Osteoblast (primary cell): ENCODE measurements at regions not wholly inside any gene's neighbourhood (a gene's known extent, or its start where the extent isn't known, plus 50 kb on each side); places are given as distances from the start of the nearest gene placed in this dataset.

Experiments used
- DNase-seq: peaks from one replicate; pipeline ENCODE4 v3.0.0; 2011; ENCODE audit warnings: low spot score, mixed read lengths; ENCODE audit not compliant: insufficient read length; ENCODE audit errors: missing footprints
- H2AFZ ChIP-seq: 2 replicates; pipeline ENCODE4 v1.6.0; 2011; ENCODE audit warnings: mild to moderate bottlenecking, low read length
- H3K27ac ChIP-seq: 2 replicates; pipeline ENCODE4 v1.5.1; 2011; ENCODE audit warnings: mild to moderate bottlenecking, low read depth, low read length, moderate library complexity
- H3K27me3 ChIP-seq: 2 replicates; pipeline ENCODE4 v1.6.0; 2012; ENCODE audit warnings: mild to moderate bottlenecking, control low read depth, inconsistent platforms, low read length, moderate library complexity; ENCODE audit not compliant: insufficient read depth
- H3K36me3 ChIP-seq: 2 replicates; pipeline ENCODE4 v1.5.1; 2011; ENCODE audit warnings: mild to moderate bottlenecking, low read length, control low read depth, moderate library complexity; ENCODE audit not compliant: insufficient read depth
- H3K4me1 ChIP-seq: 2 replicates; pipeline ENCODE4 v1.5.1; 2011; ENCODE audit warnings: mild to moderate bottlenecking, low read length, control low read depth, moderate library complexity; ENCODE audit not compliant: insufficient read depth
- H3K4me2 ChIP-seq: 2 replicates; pipeline ENCODE4 v1.6.0; 2011; ENCODE audit warnings: mild to moderate bottlenecking, low read length; ENCODE audit not compliant: insufficient read depth
- H3K4me3 ChIP-seq: fragments of 200-600 bp; sonication (generic); 3 replicates; pipeline ENCODE4 v1.5.1; 2012; ENCODE audit warnings: mild to moderate bottlenecking, low read length, inconsistent platforms; ENCODE audit not compliant: insufficient read depth
- H3K79me2 ChIP-seq: 2 replicates; pipeline ENCODE4 v1.6.0; 2012; ENCODE audit warnings: mild to moderate bottlenecking, low read length, control low read depth, inconsistent platforms; ENCODE audit not compliant: insufficient read depth
- H3K9me3 ChIP-seq: 2 replicates; pipeline ENCODE4 v1.5.1; 2011; ENCODE audit warnings: low read depth, low read length, control low read depth
- H4K20me1 ChIP-seq: 2 replicates; pipeline ENCODE4 v1.6.0; 2012; ENCODE audit warnings: mild to moderate bottlenecking, low read length, control low read depth; ENCODE audit not compliant: insufficient read depth
- CTCF ChIP-seq: IDR thresholded peaks from 2 replicates; pipeline ENCODE4 v1.5.1; 2011; ENCODE audit warnings: mild to moderate bottlenecking, low read depth, low read length, moderate library complexity; ENCODE audit errors: extremely low read depth

GRCh38 chr2:71892423-71892730, 255.3 kb downstream of the CYP26B1 start:
- no peaks in the 10 kb centered on the region for H3K27me3 ChIP-seq
- no peak overlapping the region for H3K27ac ChIP-seq
- no peak for TF ChIP-seq CTCF
- H3K79me2 ChIP-seq = no peaks in the 10 kb centered on the region
- H3K4me3 ChIP-seq = no peak overlapping the region
- H2AFZ ChIP-seq = no peak overlapping the region
- no peak overlapping the region for H3K4me2 ChIP-seq
- no peaks in the 10 kb centered on the region for H3K9me3 ChIP-seq
- H4K20me1 ChIP-seq = no peaks in the 10 kb centered on the region
- no peak for DNase-seq
- peaks cover 25% of the 10 kb centered on the region for H3K4me1 ChIP-seq
- no peaks in the 10 kb centered on the region for H3K36me3 ChIP-seq

- DNase-seq = no peak
- TF ChIP-seq CTCF = no peak
- H3K9me3 ChIP-seq = no peaks in the 10 kb centered on the region
- no peak overlapping the region for H3K4me3 ChIP-seq
- H4K20me1 ChIP-seq = no peaks in the 10 kb centered on the region
- H3K27ac ChIP-seq = no peak overlapping the region
- no peak overlapping the region for H3K4me2 ChIP-seq
- no peaks in the 10 kb centered on the region for H3K79me2 ChIP-seq
- no peaks in the 10 kb centered on the region for H3K27me3 ChIP-seq
- no peaks in the 10 kb centered on the region for H3K36me3 ChIP-seq
- peaks cover 25% of the 10 kb centered on the region for H3K4me1 ChIP-seq
- H2AFZ ChIP-seq = no peak overlapping the region
These were observed 255.8 kb downstream of the CYP26B1 start for GRCh38 chr2:71891719-71892422.

GRCh38 chr2:71891155-71891554, 256.5 kb downstream of the CYP26B1 start:
- H3K27me3 ChIP-seq = no peaks in the 10 kb centered on the region
- H3K27ac ChIP-seq = no peak overlapping the region
- H3K9me3 ChIP-seq = no peaks in the 10 kb centered on the region
- no peak overlapping the region for H3K4me2 ChIP-seq
- H3K4me1 ChIP-seq = peaks cover 25% of the 10 kb centered on the region
- H3K36me3 ChIP-seq = no peaks in the 10 kb centered on the region
- DNase-seq = no peak
- no peak overlapping the region for H3K4me3 ChIP-seq
- H2AFZ ChIP-seq = no peak overlapping the region
- no peaks in the 10 kb centered on the region for H4K20me1 ChIP-seq
- H3K79me2 ChIP-seq = no peaks in the 10 kb centered on the region
- no peak for TF ChIP-seq CTCF

GRCh38 chr2:71889759-71890684, 257.6 kb downstream of the CYP26B1 start:
- Histone ChIP-seq H3K27me3 (no peaks in the 10 kb centered on the region), H3K27ac (no peak overlapping the region), H3K4me3 (no peak overlapping the region), H2AFZ (no peak overlapping the region), H3K4me1 (peaks cover 25% of the 10 kb centered on the region), H3K79me2 (no peaks in the 10 kb centered on the region), H3K36me3 (no peaks in the 10 kb centered on the region), H3K4me2 (no peak overlapping the region), H3K9me3 (peaks cover 3% of the 10 kb centered on the region), H4K20me1 (no peaks in the 10 kb centered on the region)
- peak; percentile 96 for DNase-seq
- no peak for TF ChIP-seq CTCF
